ENCODE measurements at regions not wholly inside any gene's neighbourhood (a gene's known extent, or its start where the extent isn't known, plus 50 kb on each side); places are given as distances from the start of the nearest gene placed in this dataset.

GRCh38 chr2:7899923-7900322, 781.9 kb upstream of the ID2 start:
- Mint-ChIP-seq H3K36me3 (ENCODE audit: insufficient read depth in 1 of 3, low read depth in 3 of 3) (peaks cover 20 to 24% (median 23%) of the 10 kb centered on the region in 3 experiments), H3K4me3 (no peak overlapping the region), H3K9me3 (peaks cover 3 to 17% of the 10 kb centered on the region in 2 experiments), H3K27me3 (ENCODE audit: low read depth) (peaks cover 11% of the 10 kb centered on the region), H3K4me1 (peaks cover 32 to 57% of the 10 kb centered on the region in 2 experiments), H3K27ac (peak overlapping the region; percentile 80 to 83 (median 83); a peak in 6 of 7 replicates)
- Histone ChIP-seq H2BK120ac (ENCODE audit: low read depth, low read length, poor library complexity, severe bottlenecking) (no peak overlapping the region), H2BK15ac (ENCODE audit: low read depth, low read length) (no peak overlapping the region), H2BK5ac (ENCODE audit: insufficient read length, low read length) (no peak overlapping the region), H4K8ac (replicated peaks; ENCODE audit: insufficient read length, low read depth, low read length) (no peak overlapping the region), H3K23ac (ENCODE audit: insufficient read length, low read depth, low read length) (no peak overlapping the region), H3K79me2 (ENCODE audit: insufficient read depth, low read length) (no peaks in the 10 kb centered on the region), H3K27ac (ENCODE audit: insufficient read length, low read depth, low read length) (peak overlapping the region; percentile 80), H3K4me1 (ENCODE audit: insufficient read depth, low read length) (peaks cover 17% of the 10 kb centered on the region), H2AFZ (ENCODE audit: low read length) (no peak overlapping the region), H3K27me3 (ENCODE audit: insufficient read depth, low read length) (no peaks in the 10 kb centered on the region), H3K9ac (ENCODE audit: extremely low read depth, insufficient read length, low read length) (no peak overlapping the region), H3K9me3 (ENCODE audit: control insufficient read depth, low read depth, low read length) (no peaks in the 10 kb centered on the region), H3K14ac (ENCODE audit: insufficient read depth, low read length) (no peak overlapping the region), H4K5ac (ENCODE audit: insufficient read length, low read depth, low read length) (no peak overlapping the region), H2AK5ac (ENCODE audit: insufficient read length, low read length) (no peak overlapping the region), H3K4me2 (ENCODE audit: insufficient read depth, insufficient read length, low read length) (peak overlapping the region; percentile 24), H4K91ac (ENCODE audit: insufficient read length, low read depth, low read length) (no peak overlapping the region), H3K79me1 (ENCODE audit: insufficient read depth, low read depth, low read length, poor library complexity, severe bottlenecking) (no peaks in the 10 kb centered on the region), H3K18ac (ENCODE audit: insufficient read length, low read depth, low read length) (no peak overlapping the region), H3K4ac (ENCODE audit: low read depth, low read length) (no peak overlapping the region), H4K20me1 (ENCODE audit: control insufficient read depth, insufficient read depth, insufficient read length) (no peaks in the 10 kb centered on the region), H3K56ac (ENCODE audit: insufficient read length, low read depth, low read length) (no peak overlapping the region), H2BK20ac (ENCODE audit: low read depth, low read length, poor library complexity, severe bottlenecking) (no peak overlapping the region), H2BK12ac (ENCODE audit: insufficient read length, low read depth, low read length) (no peak overlapping the region), H3T11ph (ENCODE audit: low read length) (no peak overlapping the region), H3K23me2 (ENCODE audit: insufficient read length, low read depth, low read length, poor library complexity, severe bottlenecking) (no peaks in the 10 kb centered on the region)
- TF ChIP-seq, protein P1, sequence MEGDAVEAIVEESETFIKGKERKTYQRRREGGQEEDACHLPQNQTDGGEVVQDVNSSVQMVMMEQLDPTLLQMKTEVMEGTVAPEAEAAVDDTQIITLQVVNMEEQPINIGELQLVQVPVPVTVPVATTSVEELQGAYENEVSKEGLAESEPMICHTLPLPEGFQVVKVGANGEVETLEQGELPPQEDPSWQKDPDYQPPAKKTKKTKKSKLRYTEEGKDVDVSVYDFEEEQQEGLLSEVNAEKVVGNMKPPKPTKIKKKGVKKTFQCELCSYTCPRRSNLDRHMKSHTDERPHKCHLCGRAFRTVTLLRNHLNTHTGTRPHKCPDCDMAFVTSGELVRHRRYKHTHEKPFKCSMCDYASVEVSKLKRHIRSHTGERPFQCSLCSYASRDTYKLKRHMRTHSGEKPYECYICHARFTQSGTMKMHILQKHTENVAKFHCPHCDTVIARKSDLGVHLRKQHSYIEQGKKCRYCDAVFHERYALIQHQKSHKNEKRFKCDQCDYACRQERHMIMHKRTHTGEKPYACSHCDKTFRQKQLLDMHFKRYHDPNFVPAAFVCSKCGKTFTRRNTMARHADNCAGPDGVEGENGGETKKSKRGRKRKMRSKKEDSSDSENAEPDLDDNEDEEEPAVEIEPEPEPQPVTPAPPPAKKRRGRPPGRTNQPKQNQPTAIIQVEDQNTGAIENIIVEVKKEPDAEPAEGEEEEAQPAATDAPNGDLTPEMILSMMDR (conservative IDR thresholded peaks at IDR 0.05), result no peak
- WGBS (ENCODE audit: extremely low coverage, insufficient read length, low lambda C conversion rate), result no CpG with 5 or more reads among the region's 1 CpG
- DNase-seq, result no peak

Data from H9 (cell line).